Cardiac fibroblast (primary cell): ENCODE measurements at regions not wholly inside any gene's neighbourhood (a gene's known extent, or its start where the extent isn't known, plus 50 kb on each side); places are given as distances from the start of the nearest gene placed in this dataset.

ENCODE experiments used
- DNase-seq, 2 donors: peaks; one replicate each; pipeline versions ENCODE4 v3.0.0 to v3.0.0-alpha.2; 2010; ENCODE audit warnings: low read depth in 2 of 2
- H3K4me3 ChIP-seq, 2 donors: replicated peaks in 1 of 2; 1 replicate in 1 of 2; 2 replicates in 1 of 2; pipeline ENCODE4 v1.5.1; 2011; ENCODE audit warnings: low read depth in 2 of 2, low read length in 2 of 2, mild to moderate bottlenecking in 2 of 2, moderate library complexity in 1 of 2
- CTCF ChIP-seq: IDR thresholded peaks from one replicate; pipeline ENCODE4 v1.5.1; 2011; ENCODE audit warnings: low read depth, mild to moderate bottlenecking, low read length, inconsistent platforms

- H3K4me3 ChIP-seq: no peak overlapping the region
- no peak for TF ChIP-seq CTCF
- DNase-seq: no peak
Observed at GRCh38 chr7:49618028-49618427, 155.4 kb upstream of the VWC2 start.

- no peak overlapping the region for H3K4me3 ChIP-seq
Observed at GRCh38 chr7:49623943-49624342, 149.5 kb upstream of the VWC2 start.

GRCh38 chr7:49624611-49625010 lies 148.8 kb upstream of the VWC2 start:
- TF ChIP-seq CTCF: no peak
- H3K4me3 ChIP-seq: no peak overlapping the region
- no peak for DNase-seq

More at GRCh38 chr7:49623943-49624342, 149.5 kb upstream of the VWC2 start:
- no peak for DNase-seq
- TF ChIP-seq CTCF: no peak

DNA sequence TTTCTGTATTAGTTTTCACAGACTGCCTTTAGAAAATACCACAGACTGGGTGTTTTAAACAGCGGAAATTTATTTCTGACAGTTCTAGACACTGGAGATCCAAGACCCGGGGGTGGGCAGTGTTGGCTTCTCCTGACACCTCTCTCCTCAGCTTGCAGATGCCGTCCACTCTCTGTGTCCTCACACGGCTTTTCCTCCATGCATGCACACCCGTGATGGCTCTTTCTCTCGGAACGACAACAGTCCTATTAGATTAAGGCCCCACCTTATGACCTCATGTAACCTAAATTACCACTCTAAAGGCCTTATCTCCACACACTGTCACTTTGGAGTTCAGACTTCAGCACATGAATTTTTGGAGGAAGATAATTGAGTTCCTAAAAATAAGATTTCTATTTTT lies 142.9 kb upstream of the VWC2 start:
- no peak for DNase-seq
- no peak overlapping the region for H3K4me3 ChIP-seq
- TF ChIP-seq CTCF: no peak

DNA sequence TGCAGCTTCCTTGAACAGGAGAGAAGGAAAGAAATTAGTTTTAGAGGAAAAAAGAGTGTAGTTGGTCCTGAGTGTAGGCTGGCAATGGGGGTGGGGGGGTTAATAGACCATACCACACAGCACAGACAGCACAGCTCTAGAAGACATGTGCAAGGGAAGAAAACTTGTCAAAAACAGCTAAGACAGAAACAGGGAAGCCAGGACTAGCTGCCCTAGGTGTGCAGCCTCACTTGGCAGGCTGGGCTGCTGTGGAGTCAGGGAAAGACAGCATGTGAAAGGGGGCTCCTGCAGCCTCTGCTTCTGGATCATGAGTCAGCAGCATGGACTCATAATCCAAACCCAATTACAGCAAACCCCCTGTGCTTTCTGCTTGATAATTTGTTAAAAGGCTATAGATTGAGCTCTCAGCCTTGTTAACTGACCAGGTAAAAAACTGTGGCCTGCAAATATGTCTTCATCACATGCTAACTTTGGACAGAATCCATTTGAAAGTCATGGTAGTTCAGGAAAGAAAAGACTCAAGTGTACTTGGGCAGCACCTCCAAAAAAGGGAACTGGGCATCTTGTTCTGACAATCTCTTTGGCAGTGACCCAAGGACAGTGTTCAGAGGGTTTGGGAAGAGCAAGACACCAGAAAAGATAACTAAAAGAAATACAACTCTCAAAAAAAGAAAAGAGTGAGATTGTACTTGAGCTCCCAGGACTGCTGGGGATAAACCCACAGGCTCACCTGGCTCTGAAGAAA lies 142.2 kb upstream of the VWC2 start:
- H3K4me3 ChIP-seq: no peak overlapping the region
- no peak for TF ChIP-seq CTCF
- no peak for DNase-seq

DNA sequence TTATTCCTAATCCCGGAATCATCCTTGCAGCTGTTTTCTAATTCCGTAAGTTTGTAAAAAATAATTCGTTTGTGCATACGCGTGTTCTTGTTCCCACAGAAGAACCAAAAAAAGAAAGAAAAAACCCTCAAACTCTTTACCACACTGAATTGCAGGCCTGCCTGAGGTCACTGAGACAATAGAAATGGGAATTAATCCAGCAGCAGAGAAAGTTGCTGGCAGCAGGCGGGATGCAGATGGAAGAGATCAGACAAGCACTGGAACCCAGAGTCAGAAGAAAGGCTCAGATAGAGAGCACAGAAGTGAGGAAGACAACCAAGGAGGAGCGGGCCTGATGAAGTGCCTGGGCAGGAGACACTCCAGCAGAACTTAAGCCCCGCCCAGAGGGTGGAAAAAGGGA lies 141.5 kb upstream of the VWC2 start:
- no peak for TF ChIP-seq CTCF
- DNase-seq: no peak
- no peak overlapping the region for H3K4me3 ChIP-seq

DNA sequence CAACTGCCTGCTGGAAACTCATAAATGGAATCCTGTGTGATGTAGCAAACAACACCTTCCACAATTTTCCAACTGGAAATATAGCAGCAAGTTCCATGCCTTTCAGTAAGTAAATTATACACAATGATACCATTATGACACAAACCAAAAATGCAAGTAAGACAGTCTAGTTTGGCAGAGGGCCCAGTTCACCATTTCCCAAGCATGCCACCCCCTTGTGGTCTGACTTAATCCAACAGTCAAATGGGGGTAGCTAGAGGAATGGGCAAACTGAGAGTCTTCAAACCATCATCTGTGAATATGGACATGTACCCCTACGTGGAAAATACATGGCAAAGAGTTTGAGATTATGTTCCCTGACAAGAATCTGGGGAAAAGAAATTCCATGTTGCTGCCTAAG lies 137.6 kb upstream of the VWC2 start:
- H3K4me3 ChIP-seq: no peak overlapping the region
- TF ChIP-seq CTCF: no peak
- DNase-seq: no peak
